OCI-M1 (cell line): ENCODE measurements at regions not wholly inside any gene's neighbourhood (a gene's known extent, or its start where the extent isn't known, plus 50 kb on each side); places are given as distances from the start of the nearest gene placed in this dataset.

ENCODE experiments used
- DNase-seq: peaks from one replicate; lab custom pipeline; 2025; lab: John Stamatoyannopoulos, UW

DNA sequence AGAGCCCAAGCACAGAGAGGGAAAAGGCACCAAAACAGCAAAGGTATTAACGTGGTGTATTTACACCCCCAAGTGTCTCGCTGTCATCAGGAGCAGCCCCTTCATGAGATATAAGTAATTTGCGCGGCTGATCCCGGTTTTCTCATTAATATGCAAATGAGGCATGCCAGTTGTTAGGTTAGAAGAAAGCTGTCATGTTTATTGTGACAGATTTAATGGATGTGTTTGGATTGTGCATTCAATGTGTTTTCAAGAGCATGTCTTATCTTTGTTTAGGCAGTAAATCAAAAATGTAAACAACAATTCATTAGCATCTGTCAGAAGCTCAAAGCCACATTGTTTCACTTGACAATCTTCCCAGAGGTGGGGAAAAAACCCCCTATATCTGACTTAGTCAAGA, 56.5 kb upstream of the CTBP2 start:
- no peak for DNase-seq

DNA sequence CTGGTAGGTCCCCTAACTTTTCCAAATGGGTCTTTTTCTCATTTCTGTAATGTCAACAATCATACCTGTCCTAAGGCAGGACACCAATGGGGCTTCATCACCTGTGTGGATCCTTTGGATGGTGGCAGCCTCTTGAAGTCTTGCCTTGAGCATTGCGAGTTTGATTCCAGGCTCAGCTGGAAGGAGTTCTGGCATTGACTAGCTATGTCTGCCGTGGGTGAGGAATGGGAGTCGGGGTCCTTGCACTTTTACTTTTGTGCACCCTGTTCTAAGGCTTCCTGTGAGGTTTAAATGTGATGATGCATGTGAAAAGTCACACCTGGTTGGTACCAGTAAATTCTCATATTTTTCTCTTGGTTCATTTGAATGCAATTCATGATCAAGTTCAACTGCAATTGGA, 55.9 kb upstream of the CTBP2 start:
- no peak for DNase-seq

DNA sequence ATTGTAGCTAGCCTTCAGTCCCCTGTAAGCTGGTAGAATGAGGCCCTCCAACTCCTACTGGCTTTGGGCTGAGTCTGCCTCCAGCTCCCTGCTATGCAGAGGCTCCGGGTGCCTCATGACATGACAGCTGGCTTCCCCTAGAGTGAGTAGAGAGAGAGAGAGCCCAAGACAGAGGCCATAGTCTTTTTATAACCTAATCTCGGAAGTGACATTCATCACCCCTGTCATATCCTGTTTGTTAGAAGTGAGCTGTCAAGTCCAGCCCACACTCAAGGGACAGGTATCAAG, 53.9 kb upstream of the CTBP2 start:
- no peak for DNase-seq

DNA sequence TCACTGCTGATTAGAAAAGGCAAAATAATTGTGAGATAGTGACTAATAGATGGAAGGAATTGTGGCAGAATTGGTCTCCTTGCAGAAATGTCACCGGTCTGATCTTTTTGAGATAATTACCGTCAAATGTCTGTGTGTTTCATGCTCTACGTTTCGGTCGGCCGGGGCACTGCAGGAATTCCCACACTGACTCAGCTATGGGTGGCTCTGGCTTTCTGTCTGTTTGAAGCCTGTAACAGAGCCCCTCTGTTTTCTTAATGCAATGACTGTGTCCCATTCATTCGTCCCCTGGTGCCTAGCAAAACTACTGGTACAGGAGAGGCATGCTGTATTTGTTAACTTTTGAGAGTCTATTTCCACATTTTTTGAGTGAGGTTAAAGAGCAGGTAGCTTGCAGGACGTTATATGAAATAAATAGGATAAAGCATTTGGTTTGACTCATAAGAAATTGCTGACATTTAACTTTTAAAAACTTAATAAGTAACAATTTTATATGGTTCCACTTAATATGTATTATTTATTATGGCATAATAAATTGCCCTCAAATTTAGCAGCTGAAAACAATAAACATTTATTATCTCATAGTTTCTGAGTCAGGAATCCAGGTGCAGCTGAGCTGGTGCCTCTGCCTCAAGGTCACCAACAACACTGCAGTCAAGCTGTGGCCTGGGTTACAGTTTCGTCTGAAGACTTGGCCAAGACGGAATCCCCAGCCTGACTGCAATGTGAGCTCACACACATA, 53.3 kb upstream of the CTBP2 start:
- DNase-seq, result no peak

DNA sequence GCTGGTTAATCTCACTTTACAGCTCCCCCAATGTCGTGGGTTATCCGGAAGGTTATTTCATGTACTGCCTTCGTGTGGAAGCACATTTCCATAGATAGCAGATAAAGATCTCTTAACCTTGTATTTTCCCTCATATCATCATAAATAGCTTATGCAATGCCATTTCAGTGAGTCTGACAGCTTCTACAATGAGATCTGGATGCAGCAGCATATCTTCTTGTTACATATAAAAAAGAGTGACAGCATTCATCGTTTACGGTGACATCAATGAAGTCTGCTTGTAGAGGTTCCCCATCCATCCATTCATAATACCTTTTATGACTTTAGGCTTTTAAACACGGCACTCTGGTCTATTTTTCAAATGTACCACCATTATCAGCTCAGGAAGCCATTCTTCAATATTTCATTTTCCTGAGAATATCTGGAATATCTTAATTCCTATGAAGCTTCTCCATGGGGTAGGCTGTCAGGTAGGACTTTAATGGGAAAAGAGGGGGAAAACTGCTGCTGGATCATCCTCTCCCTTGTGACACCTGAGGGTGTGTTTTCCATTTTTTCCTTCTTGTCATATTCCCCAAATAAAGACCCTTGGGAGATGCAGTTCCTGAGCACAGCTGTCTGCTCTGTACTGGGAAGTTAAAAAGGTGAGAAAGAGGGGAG, 51.9 kb upstream of the CTBP2 start:
- DNase-seq, result no peak
